Activated CD4-positive, alpha-beta T cell treated with anti-CD3 and anti-CD28 coated beads for 36 hours (primary cell): ENCODE measurements at regions not wholly inside any gene's neighbourhood (a gene's known extent, or its start where the extent isn't known, plus 50 kb on each side); places are given as distances from the start of the nearest gene placed in this dataset.

Experiments
- ATAC-seq: fragments of 200-7000 bp; cut with Tn5 transposase; one replicate; pipeline ENCODE4 v1.10.0; 2021; ENCODE audit warnings: mild to moderate bottlenecking, moderate library complexity
- CTCF ChIA-PET: fragments of 350-600 bp; sonication (Branson Sonifier 250); formaldehyde crosslinking; loops from one replicate; lab custom pipeline; 2021; ENCODE audit warnings: antibody characterized with exemption; lab: Charles Lee
- POLR2A ChIA-PET: fragments of 350-600 bp; sonication (Branson Sonifier 250); formaldehyde crosslinking; loops from one replicate; lab custom pipeline; 2021; ENCODE audit warnings: antibody characterized with exemption, inconsistent platforms; lab: Charles Lee
- DNase-seq: peaks from one replicate; pipeline ENCODE4 v3.0.0-alpha.2; 2020
- H3K27ac Mint-ChIP-seq: one replicate; pipeline ENCODE4 v1.8.0; 2021; ENCODE audit warnings: mixed read lengths
- H3K27me3 Mint-ChIP-seq: one replicate; pipeline ENCODE4 v1.8.0; 2021; ENCODE audit warnings: mixed read lengths
- H3K36me3 Mint-ChIP-seq: one replicate; pipeline ENCODE4 v1.8.0; 2021; ENCODE audit warnings: low read depth, mixed read lengths
- H3K4me1 Mint-ChIP-seq: one replicate; pipeline ENCODE4 v1.8.0; 2021; ENCODE audit warnings: mixed read lengths
- H3K4me3 Mint-ChIP-seq: one replicate; pipeline ENCODE4 v1.8.0; 2021; ENCODE audit warnings: mild to moderate bottlenecking, moderate library complexity, mixed read lengths
- H3K9me3 Mint-ChIP-seq: one replicate; pipeline ENCODE4 v1.8.0; 2021; ENCODE audit warnings: low read depth, mixed read lengths
- intact Hi-C, 2 experiments: fragments of 100-400 bp; cut with DNase I in 1 of 2; cut with micrococcal nuclease in 1 of 2; formaldehyde crosslinking; loops; one replicate each; pipeline versions ENCODE4 v1.14.2 to v1.15.1; 2022 to 2024; cut with DNase I, micrococcal nuclease

GRCh38 chr3:170726976-170727661 lies 141.2 kb upstream of the SLC7A14 start:
- no peak for DNase-seq
- Mint-ChIP-seq H3K4me1 (no peaks in the 10 kb centered on the region), H3K27ac (no peak overlapping the region), H3K9me3 (no peaks in the 10 kb centered on the region), H3K4me3 (no peak overlapping the region), H3K36me3 (no peaks in the 10 kb centered on the region), H3K27me3 (peaks cover 17% of the 10 kb centered on the region)
- intact Hi-C loops: no loop called here
- ChIA-PET POLR2A (no interaction called here), CTCF (interaction anchor here (1.1 kb wide), 1 partner anchor 86 kb away, joined by 3 read pairs; no protein-coding TSS in a partner anchor)
- no peak for ATAC-seq

GRCh38 chr3:170725285-170725731 lies 139.4 kb upstream of the SLC7A14 start:
- Mint-ChIP-seq H3K4me3 (no peak overlapping the region), H3K27ac (no peak overlapping the region), H3K9me3 (no peaks in the 10 kb centered on the region), H3K27me3 (peaks cover 17% of the 10 kb centered on the region), H3K4me1 (no peaks in the 10 kb centered on the region), H3K36me3 (no peaks in the 10 kb centered on the region)
- ATAC-seq: no peak
- CTCF ChIA-PET: interaction anchor here (1.2 to 1.3 kb wide), 2 partner anchors 14 to 87 kb away, joined by 3 read pairs; no protein-coding TSS in a partner anchor
- no peak for DNase-seq
- intact Hi-C loops: no loop called here
- POLR2A ChIA-PET: interaction anchor here (0.6 kb wide), 1 partner anchor 145 kb away, joined by 3 read pairs; the partner anchor contains the start of gene RPL22L1

- H3K36me3 Mint-ChIP-seq: no peaks in the 10 kb centered on the region
- no peak overlapping the region for H3K27ac Mint-ChIP-seq
- H3K4me3 Mint-ChIP-seq: no peak overlapping the region
- CTCF ChIA-PET: interaction anchor here (1.2 to 1.3 kb wide), 2 partner anchors 14 to 87 kb away, joined by 3 read pairs; no protein-coding TSS in a partner anchor
- no peaks in the 10 kb centered on the region for H3K4me1 Mint-ChIP-seq
- no peak for DNase-seq
- ATAC-seq: no peak
- intact Hi-C loops: no loop called here
- POLR2A ChIA-PET: interaction anchor here (0.6 kb wide), 2 partner anchors 11 to 145 kb away, joined by 3 read pairs; partner anchors contain the start of gene RPL22L1
- peaks cover 16% of the 10 kb centered on the region for H3K27me3 Mint-ChIP-seq
- no peaks in the 10 kb centered on the region for H3K9me3 Mint-ChIP-seq
Observed at GRCh38 chr3:170724599-170725280, 138.9 kb upstream of the SLC7A14 start.

DNA sequence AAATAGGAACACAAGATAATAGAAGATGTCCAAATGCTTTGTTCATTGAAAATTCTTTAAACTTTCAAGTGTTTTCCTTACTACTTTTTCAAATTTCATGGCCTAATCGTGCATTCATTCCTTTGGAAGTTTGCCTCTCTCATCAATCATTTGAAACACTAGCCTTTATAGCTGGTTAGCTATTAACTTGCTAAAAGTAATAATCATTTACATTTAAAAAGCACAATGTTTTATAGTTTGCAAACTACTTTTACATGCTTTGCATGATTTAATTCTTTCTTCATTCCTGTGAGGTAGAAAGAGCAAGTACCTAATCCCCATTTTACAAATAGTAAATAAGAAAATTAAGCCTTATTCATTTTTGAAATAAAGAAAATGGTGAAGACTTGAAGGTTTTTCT lies 137.4 kb upstream of the SLC7A14 start:
- ATAC-seq: no peak
- ChIA-PET POLR2A (no interaction called here), CTCF (interaction anchor here (1.1 kb wide), 1 partner anchor 88 kb away, joined by 4 read pairs; no protein-coding TSS in a partner anchor)
- H3K27ac Mint-ChIP-seq: no peak overlapping the region
- no peaks in the 10 kb centered on the region for H3K36me3 Mint-ChIP-seq
- DNase-seq: no peak
- peaks cover 6% of the 10 kb centered on the region for H3K9me3 Mint-ChIP-seq
- intact Hi-C loops: no loop called here
- peaks cover 27% of the 10 kb centered on the region for H3K27me3 Mint-ChIP-seq
- H3K4me3 Mint-ChIP-seq: no peak overlapping the region
- no peaks in the 10 kb centered on the region for H3K4me1 Mint-ChIP-seq

DNA sequence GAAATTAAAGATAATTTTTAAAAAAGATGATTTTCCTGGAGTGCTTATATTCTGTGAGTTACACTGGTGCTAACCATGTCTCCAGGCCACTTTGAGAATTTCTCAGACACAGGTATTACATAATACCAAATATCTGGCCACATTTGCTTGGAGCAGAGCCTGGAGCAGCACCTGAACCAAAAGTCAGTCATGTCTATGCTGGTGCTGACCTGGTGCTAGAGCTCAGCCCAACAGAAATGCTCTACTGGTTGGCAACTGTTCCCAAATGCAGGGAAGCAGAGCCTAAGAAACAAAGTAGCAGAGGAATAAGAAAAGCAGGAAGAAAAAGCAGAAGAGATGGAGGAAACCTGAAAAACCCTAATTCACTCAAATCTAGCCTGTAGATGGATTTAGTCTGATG lies 135.7 kb upstream of the SLC7A14 start:
- peaks cover 33% of the 10 kb centered on the region for H3K27me3 Mint-ChIP-seq
- intact Hi-C loops: no loop called here
- peaks cover 6% of the 10 kb centered on the region for H3K9me3 Mint-ChIP-seq
- H3K36me3 Mint-ChIP-seq: no peaks in the 10 kb centered on the region
- H3K4me1 Mint-ChIP-seq: no peaks in the 10 kb centered on the region
- CTCF ChIA-PET: interaction anchor here (0.9 to 1.1 kb wide), 2 partner anchors 9 to 29 kb away, joined by 3 read pairs; no protein-coding TSS in a partner anchor
- POLR2A ChIA-PET: no interaction called here
- H3K4me3 Mint-ChIP-seq: no peak overlapping the region
- H3K27ac Mint-ChIP-seq: no peak overlapping the region
- ATAC-seq: no peak
- no peak for DNase-seq

DNA sequence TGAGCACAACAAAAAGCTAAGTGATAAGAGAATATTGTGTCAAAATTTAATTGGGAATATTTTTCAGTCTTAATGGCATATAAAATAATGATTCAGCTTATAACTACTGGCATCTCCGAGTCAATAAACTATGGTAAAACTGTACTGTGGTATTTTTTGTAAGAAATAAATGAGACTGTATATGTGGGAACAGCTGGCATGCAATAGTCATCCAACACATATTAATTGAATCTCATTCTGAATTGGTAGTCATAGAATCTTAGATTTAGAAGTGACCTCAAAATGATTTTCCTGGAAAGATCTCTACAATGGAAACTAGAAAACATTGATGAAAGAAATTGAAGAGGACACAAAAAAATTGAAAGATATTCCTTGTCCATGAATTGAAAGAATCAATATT lies 133.4 kb upstream of the SLC7A14 start:
- no peak for DNase-seq
- intact Hi-C loops: no loop called here
- POLR2A ChIA-PET: no interaction called here
- no peak overlapping the region for H3K27ac Mint-ChIP-seq
- no peak for ATAC-seq
- CTCF ChIA-PET: no interaction called here
- peaks cover 6% of the 10 kb centered on the region for H3K9me3 Mint-ChIP-seq
- no peaks in the 10 kb centered on the region for H3K36me3 Mint-ChIP-seq
- no peaks in the 10 kb centered on the region for H3K4me1 Mint-ChIP-seq
- H3K27me3 Mint-ChIP-seq: peaks cover 44% of the 10 kb centered on the region
- H3K4me3 Mint-ChIP-seq: no peak overlapping the region

- Mint-ChIP-seq H3K36me3 (no peaks in the 10 kb centered on the region), H3K4me3 (no peak overlapping the region), H3K9me3 (peaks cover 6% of the 10 kb centered on the region), H3K27me3 (peaks cover 40% of the 10 kb centered on the region), H3K27ac (no peak overlapping the region), H3K4me1 (no peaks in the 10 kb centered on the region)
- POLR2A ChIA-PET: no interaction called here
- CTCF ChIA-PET: no interaction called here
- intact Hi-C loops: no loop called here
- DNase-seq (no peak), ATAC-seq (no peak)
Observed at GRCh38 chr3:170718848-170719247, 133.0 kb upstream of the SLC7A14 start.

DNA sequence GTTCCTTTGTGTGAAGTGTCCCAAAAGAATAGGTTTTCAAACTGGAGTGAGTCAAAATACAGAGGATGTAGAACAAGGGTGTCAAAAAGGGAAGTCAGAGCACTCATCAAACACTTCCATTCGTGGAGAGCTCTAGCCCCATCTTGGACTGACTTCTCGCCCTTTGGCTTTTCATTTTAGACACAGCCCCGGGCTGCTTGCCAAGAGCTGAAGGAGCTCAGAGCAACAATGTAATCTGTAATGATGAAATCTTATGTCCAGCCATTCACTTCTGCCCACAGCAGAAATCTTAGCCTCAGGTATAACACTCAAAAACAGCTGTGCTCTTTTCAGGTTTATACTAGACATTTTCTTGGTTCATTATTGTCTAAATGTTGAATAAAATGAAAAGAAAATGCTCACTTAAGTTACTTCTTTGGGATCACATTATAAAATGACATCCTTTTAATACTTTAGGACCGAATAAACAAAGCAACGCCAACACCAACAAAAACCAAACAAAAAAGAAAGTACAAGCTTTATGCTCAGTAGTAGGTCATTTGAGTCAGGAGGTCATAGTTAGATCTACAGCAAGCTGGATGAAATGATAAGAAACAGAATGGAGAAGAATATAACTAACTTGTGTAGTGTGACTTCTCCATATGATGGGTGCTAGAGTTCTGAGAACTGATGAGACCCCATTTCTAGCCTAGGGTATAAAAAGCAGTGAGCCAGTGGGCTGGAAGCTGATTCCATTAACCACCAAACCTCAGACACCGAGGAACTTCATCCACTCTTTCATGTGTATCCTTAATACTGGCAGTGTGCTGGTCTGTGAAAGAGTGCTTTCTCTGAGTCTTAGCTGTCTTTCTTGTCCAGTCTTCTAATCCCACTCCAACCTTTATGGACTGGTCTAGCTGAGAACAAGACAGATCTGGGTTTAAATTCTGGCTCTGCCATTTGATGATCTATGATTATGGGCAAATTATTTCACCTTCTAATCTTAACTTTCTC lies 131.8 kb upstream of the SLC7A14 start:
- intact Hi-C loops: no loop called here
- Mint-ChIP-seq H3K4me3 (no peak overlapping the region), H3K36me3 (no peaks in the 10 kb centered on the region), H3K9me3 (peaks cover 6% of the 10 kb centered on the region), H3K27ac (no peak overlapping the region), H3K4me1 (no peaks in the 10 kb centered on the region), H3K27me3 (peaks cover 38% of the 10 kb centered on the region)
- ChIA-PET POLR2A (no interaction called here), CTCF (no interaction called here)
- no peak for DNase-seq
- no peak for ATAC-seq

DNA sequence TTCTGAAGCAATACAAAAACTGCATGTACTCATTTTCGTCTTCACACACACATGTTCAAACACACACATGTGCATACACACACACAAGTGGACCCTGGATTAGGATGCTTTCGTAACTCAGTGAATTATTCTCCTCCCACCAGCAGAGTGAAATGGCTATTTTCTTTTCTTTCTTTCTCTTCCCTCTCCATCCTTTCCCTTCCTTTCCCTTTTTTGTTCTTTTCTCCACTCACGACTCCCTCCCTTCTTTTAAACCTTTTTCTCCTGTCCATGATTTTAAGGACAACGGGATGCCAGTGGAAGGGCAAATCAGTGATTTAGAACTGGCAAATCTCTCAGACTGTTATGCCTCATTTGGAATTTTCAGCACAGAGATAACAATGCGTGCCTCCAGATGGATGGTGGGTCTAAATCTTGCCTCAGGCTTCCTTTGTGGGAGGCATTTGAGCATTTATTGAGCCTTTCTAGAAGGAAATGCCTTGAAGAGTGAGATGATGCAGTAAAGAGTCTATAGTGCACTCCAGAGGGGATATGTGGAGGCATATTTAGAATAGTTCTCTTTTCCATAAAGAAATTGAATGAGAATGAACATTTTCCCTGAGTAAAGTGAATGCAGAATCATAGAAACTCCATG lies 130.4 kb upstream of the SLC7A14 start:
- Mint-ChIP-seq H3K4me1 (no peaks in the 10 kb centered on the region), H3K27ac (no peak overlapping the region), H3K27me3 (peaks cover 40% of the 10 kb centered on the region), H3K4me3 (no peak overlapping the region), H3K9me3 (peaks cover 6% of the 10 kb centered on the region), H3K36me3 (no peaks in the 10 kb centered on the region)
- DNase-seq: no peak
- intact Hi-C loops: no loop called here
- ChIA-PET POLR2A (no interaction called here), CTCF (interaction anchor here (0.6 kb wide), 1 partner anchor 309 kb away, joined by 3 read pairs; no protein-coding TSS in a partner anchor)
- ATAC-seq: no peak

GRCh38 chr3:170714562-170715535 lies 129.0 kb upstream of the SLC7A14 start:
- DNase-seq: no peak
- Mint-ChIP-seq H3K36me3 (no peaks in the 10 kb centered on the region), H3K4me3 (no peak overlapping the region), H3K9me3 (peaks cover 6% of the 10 kb centered on the region), H3K27ac (no peak overlapping the region), H3K4me1 (no peaks in the 10 kb centered on the region), H3K27me3 (peaks cover 36% of the 10 kb centered on the region)
- ChIA-PET CTCF (interaction anchor here (0.6 to 1.0 kb wide), 2 partner anchors 28 to 242 kb away, joined by 3 read pairs; no protein-coding TSS in a partner anchor), POLR2A (no interaction called here)
- no peak for ATAC-seq
- intact Hi-C loops: no loop called here
